ENCODE measurements at regions not wholly inside any gene's neighbourhood (a gene's known extent, or its start where the extent isn't known, plus 50 kb on each side); places are given as distances from the start of the nearest gene placed in this dataset.

- Histone ChIP-seq H3K56ac (ENCODE audit: extremely low read depth, insufficient read depth, low read length) (peak overlapping the region; percentile 75), H4K91ac (ENCODE audit: insufficient read depth, low read depth, low read length) (peak overlapping the region; percentile 93), H3K4me2 (ENCODE audit: low read depth, low read length) (peak overlapping the region; percentile 70; the same call in 1 of the 2 replicates), H3K36me3 (ENCODE audit: control insufficient read depth, insufficient read depth, low read length) (no peaks in the 10 kb centered on the region), H4K5ac (ENCODE audit: low read depth, low read length) (peak overlapping the region; percentile 76), H3K27me3 (ENCODE audit: control insufficient read depth, insufficient read depth, low read length) (no peaks in the 10 kb centered on the region), H3K14ac (replicated peaks; ENCODE audit: low read depth, low read length) (peak overlapping the region; percentile 78; the same call in 1 of the 2 replicates), H3K23ac (ENCODE audit: low read depth, low read length) (no peak overlapping the region), H2BK20ac (ENCODE audit: low read depth, low read length) (peak overlapping the region; percentile 99), H4K8ac (ENCODE audit: low read depth in 2 of 2, low read length in 2 of 2) (peak overlapping the region; percentile 58 to 77), H2AK9ac (replicated peaks; ENCODE audit: low read depth, low read length, poor library complexity) (no peak overlapping the region), H2BK5ac (ENCODE audit: low read depth, low read length, poor library complexity, severe bottlenecking) (peak overlapping the region; percentile 97), H2BK15ac (ENCODE audit: low read depth, low read length) (peak overlapping the region; percentile 91; the same call in 1 of the 3 replicates), H3K79me1 (ENCODE audit: low read depth in 1 of 2, low read length in 2 of 2) (peaks cover 0 to 3% of the 10 kb centered on the region in 2 experiments; a peak in 1 of 4 replicates), H3K9me3 (ENCODE audit: control insufficient read depth, insufficient read depth, low read length) (no peaks in the 10 kb centered on the region), H3K4ac (ENCODE audit: low read depth, low read length) (peak overlapping the region; percentile 91), H3K18ac (ENCODE audit: low read depth, low read length) (peak overlapping the region; percentile 77; the same call in 1 of the 2 replicates), H4K20me1 (ENCODE audit: insufficient read depth, low read length) (no peaks in the 10 kb centered on the region), H3K9me1 (ENCODE audit: insufficient read depth, low read length) (peaks cover 14% of the 10 kb centered on the region), H3K9ac (ENCODE audit: low read depth, low read length) (no peak overlapping the region; the same call in 1 of the 2 replicates), H3K4me1 (ENCODE audit: control insufficient read depth, insufficient read depth, low read length) (peaks cover 17% of the 10 kb centered on the region), H3K4me3 (ENCODE audit: insufficient read depth, low read depth, low read length) (no peak overlapping the region), H2AK5ac (ENCODE audit: low read depth, low read length) (no peak overlapping the region), H2BK120ac (ENCODE audit: low read depth, low read length) (peak overlapping the region; percentile 100), H2AFZ (replicated peaks; ENCODE audit: low read length, poor library complexity) (no peak overlapping the region), H3K27ac (ENCODE audit: insufficient read depth, low read length) (peak overlapping the region; percentile 80)
- in situ Hi-C loops (cut with MboI; ENCODE audit: low sequenced_read_pairs) (no loop called here), intact Hi-C loops (cut with micrococcal nuclease) (no loop called here), dilution Hi-C loops (cut with HindIII; ENCODE audit: low sequenced_read_pairs, unreplicated experiment) (no loop called here)
- ChIA-PET POLR2A (ENCODE audit: unreplicated experiment) (interaction anchor here (0.7 kb wide), 1 partner anchor 135 kb away, joined by 4 read pairs; no protein-coding TSS in a partner anchor), CTCF (interaction anchor here (0.7 to 1.2 kb wide), 3 partner anchors 32 to 1130 kb away, joined by 3 read pairs; no protein-coding TSS in a partner anchor)
- TF ChIP-seq, protein P1, sequence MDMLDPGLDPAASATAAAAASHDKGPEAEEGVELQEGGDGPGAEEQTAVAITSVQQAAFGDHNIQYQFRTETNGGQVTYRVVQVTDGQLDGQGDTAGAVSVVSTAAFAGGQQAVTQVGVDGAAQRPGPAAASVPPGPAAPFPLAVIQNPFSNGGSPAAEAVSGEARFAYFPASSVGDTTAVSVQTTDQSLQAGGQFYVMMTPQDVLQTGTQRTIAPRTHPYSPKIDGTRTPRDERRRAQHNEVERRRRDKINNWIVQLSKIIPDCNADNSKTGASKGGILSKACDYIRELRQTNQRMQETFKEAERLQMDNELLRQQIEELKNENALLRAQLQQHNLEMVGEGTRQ (IDR thresholded peaks at IDR 0.05; ENCODE audit: low read depth, low read length) = no peak
- TF ChIP-seq, protein P2, sequence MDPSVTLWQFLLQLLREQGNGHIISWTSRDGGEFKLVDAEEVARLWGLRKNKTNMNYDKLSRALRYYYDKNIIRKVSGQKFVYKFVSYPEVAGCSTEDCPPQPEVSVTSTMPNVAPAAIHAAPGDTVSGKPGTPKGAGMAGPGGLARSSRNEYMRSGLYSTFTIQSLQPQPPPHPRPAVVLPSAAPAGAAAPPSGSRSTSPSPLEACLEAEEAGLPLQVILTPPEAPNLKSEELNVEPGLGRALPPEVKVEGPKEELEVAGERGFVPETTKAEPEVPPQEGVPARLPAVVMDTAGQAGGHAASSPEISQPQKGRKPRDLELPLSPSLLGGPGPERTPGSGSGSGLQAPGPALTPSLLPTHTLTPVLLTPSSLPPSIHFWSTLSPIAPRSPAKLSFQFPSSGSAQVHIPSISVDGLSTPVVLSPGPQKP (IDR thresholded peaks at IDR 0.05; ENCODE audit: borderline replicate concordance, low read depth, low read length) = no peak
- no peak for TF ChIP-seq RAD21 (IDR thresholded peaks at IDR 0.05; ENCODE audit: low read length)
- no peak for TF ChIP-seq BHLHE40 (IDR thresholded peaks at IDR 0.05; ENCODE audit: low read depth, low read length)
- TF ChIP-seq RFX5 (IDR thresholded peaks at IDR 0.05; ENCODE audit: low read depth, low read length) = no peak
- TF ChIP-seq CEBPB (IDR thresholded peaks at IDR 0.05; ENCODE audit: low read depth, low read length) = no peak
- TF ChIP-seq SMC3 (IDR thresholded peaks at IDR 0.05; ENCODE audit: low read depth, low read length) = no peak
- no peak for TF ChIP-seq NFE2L2 (IDR thresholded peaks at IDR 0.05; ENCODE audit: low read depth, low read length)
- no peak for TF ChIP-seq POLR2A (IDR thresholded peaks at IDR 0.05; ENCODE audit: low read depth, low read length)
- no peak for TF ChIP-seq RCOR1 (IDR thresholded peaks at IDR 0.05; ENCODE audit: insufficient replicate concordance, low read length)
- no peak for TF ChIP-seq MAFK (IDR thresholded peaks at IDR 0.05; ENCODE audit: low read depth, low read length)
- TF ChIP-seq CHD1 (IDR thresholded peaks at IDR 0.05; ENCODE audit: low read depth, low read length) = no peak
- TF ChIP-seq, protein P3, sequence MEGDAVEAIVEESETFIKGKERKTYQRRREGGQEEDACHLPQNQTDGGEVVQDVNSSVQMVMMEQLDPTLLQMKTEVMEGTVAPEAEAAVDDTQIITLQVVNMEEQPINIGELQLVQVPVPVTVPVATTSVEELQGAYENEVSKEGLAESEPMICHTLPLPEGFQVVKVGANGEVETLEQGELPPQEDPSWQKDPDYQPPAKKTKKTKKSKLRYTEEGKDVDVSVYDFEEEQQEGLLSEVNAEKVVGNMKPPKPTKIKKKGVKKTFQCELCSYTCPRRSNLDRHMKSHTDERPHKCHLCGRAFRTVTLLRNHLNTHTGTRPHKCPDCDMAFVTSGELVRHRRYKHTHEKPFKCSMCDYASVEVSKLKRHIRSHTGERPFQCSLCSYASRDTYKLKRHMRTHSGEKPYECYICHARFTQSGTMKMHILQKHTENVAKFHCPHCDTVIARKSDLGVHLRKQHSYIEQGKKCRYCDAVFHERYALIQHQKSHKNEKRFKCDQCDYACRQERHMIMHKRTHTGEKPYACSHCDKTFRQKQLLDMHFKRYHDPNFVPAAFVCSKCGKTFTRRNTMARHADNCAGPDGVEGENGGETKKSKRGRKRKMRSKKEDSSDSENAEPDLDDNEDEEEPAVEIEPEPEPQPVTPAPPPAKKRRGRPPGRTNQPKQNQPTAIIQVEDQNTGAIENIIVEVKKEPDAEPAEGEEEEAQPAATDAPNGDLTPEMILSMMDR (conservative IDR thresholded peaks at IDR 0.05; ENCODE audit: low read depth, low read length) = no peak
- TF ChIP-seq MXI1 (IDR thresholded peaks at IDR 0.05; ENCODE audit: borderline replicate concordance, low read depth, low read length) = no peak
- TF ChIP-seq FOS (IDR thresholded peaks at IDR 0.05; ENCODE audit: low read depth, low read length) = no peak
- ATAC-seq (ENCODE audit: low read depth) (peak; percentile 60), DNase-seq (peak; percentile 81)
- no CpG with 5 or more reads among the region's 8 CpGs for WGBS, 2 experiments (ENCODE audit: extremely low coverage in 2 of 2, insufficient read length in 1 of 2)
- BruUV-seq (replicated peaks) = no TSS peak
These were observed 453.8 kb upstream of the ANKRD30A start for GRCh38 chr10:36671607-36672006.

Measured in IMR-90 (cell line).